HL-60 (cell line): ENCODE measurements at regions not wholly inside any gene's neighbourhood (a gene's known extent, or its start where the extent isn't known, plus 50 kb on each side); places are given as distances from the start of the nearest gene placed in this dataset.

Experiments
- GABPA ChIP-seq: IDR thresholded peaks from 2 replicates; pipeline ENCODE4 v1.6.1; 2012; ENCODE audit warnings: low read depth
- POLR2AphosphoS5 ChIP-seq: IDR thresholded peaks from 2 replicates; pipeline ENCODE4 v1.6.1; 2012; ENCODE audit warnings: low read depth

GRCh38 chr13:103656311-103656710, 590.1 kb upstream of the SLC10A2 start:
- no peak for TF ChIP-seq POLR2AphosphoS5
- no peak for TF ChIP-seq GABPA
